IMR-90 (cell line): ENCODE measurements at regions not wholly inside any gene's neighbourhood (a gene's known extent, or its start where the extent isn't known, plus 50 kb on each side); places are given as distances from the start of the nearest gene placed in this dataset.

Experiments used
- ATAC-seq: fragments of 200-7000 bp; cut with Tn5 transposase; 2 replicates; pipeline ENCODE4 v1.9.1; 2020; ENCODE audit warnings: low read depth, mild to moderate bottlenecking, moderate library complexity
- BruUV-seq: library from RNA; stranded (reverse); fragments of 400-500 nt; replicated peaks from 2 replicates; lab custom pipeline; 2021; lab: Mats Ljungman, UMichigan
- CTCF ChIA-PET: fragments of 300-600 bp; formaldehyde crosslinking; extraction: SDS; loops from one replicate; lab custom pipeline; 2021; ENCODE audit warnings: antibody characterized with exemption; lab: Yijun Ruan, JAX
- POLR2A ChIA-PET: fragments of 300-600 bp; sonication (Branson Sonifier 250); formaldehyde crosslinking; loops from one replicate; lab custom pipeline; 2022; ENCODE audit warnings: antibody characterized with exemption; ENCODE audit not compliant: unreplicated experiment; lab: Charles Lee
- DNase-seq: peaks from one replicate; pipeline ENCODE4 v3.0.0; 2013
- H2AFZ ChIP-seq: replicated peaks from 2 replicates; pipeline ENCODE3; 2013; ENCODE audit warnings: low read length, mild to moderate bottlenecking; ENCODE audit not compliant: poor library complexity
- H2AK5ac ChIP-seq: 2 replicates; pipeline ENCODE4 v1.6.1; 2013; ENCODE audit warnings: low read depth, low read length, inconsistent platforms
- H2AK9ac ChIP-seq: replicated peaks from 2 replicates; pipeline ENCODE3; 2013; ENCODE audit warnings: mild to moderate bottlenecking, low read depth, low read length, moderate library complexity; ENCODE audit not compliant: poor library complexity
- H2BK120ac ChIP-seq: 2 replicates; pipeline ENCODE4 v1.6.1; 2013; ENCODE audit warnings: low read depth, low read length, inconsistent platforms
- H2BK15ac ChIP-seq: 3 replicates; pipeline ENCODE4 v1.6.1; 2013; ENCODE audit warnings: low read depth, low read length, inconsistent platforms
- H2BK20ac ChIP-seq: 2 replicates; pipeline ENCODE4 v1.6.1; 2013; ENCODE audit warnings: low read depth, mild to moderate bottlenecking, inconsistent platforms, low read length, moderate library complexity
- H2BK5ac ChIP-seq: 2 replicates; pipeline ENCODE4 v1.6.1; 2013; ENCODE audit warnings: mild to moderate bottlenecking, low read depth, low read length, inconsistent platforms; ENCODE audit not compliant: poor library complexity, severe bottlenecking
- H3K14ac ChIP-seq: replicated peaks from 2 replicates; pipeline ENCODE4 v1.6.1; 2013; ENCODE audit warnings: low read depth, low read length, inconsistent platforms
- H3K18ac ChIP-seq: 2 replicates; pipeline ENCODE4 v1.6.1; 2013; ENCODE audit warnings: low read depth, low read length, control low read depth
- H3K23ac ChIP-seq: 2 replicates; pipeline ENCODE4 v1.6.1; 2013; ENCODE audit warnings: low read depth, low read length, inconsistent platforms
- H3K27ac ChIP-seq: 2 replicates; pipeline ENCODE4 v1.5.1; 2013; ENCODE audit warnings: mild to moderate bottlenecking, control low read depth, low read length; ENCODE audit not compliant: insufficient read depth
- H3K27me3 ChIP-seq: 2 replicates; pipeline ENCODE4 v1.6.1; 2013; ENCODE audit warnings: low read length; ENCODE audit not compliant: control insufficient read depth, insufficient read depth
- H3K36me3 ChIP-seq: 2 replicates; pipeline ENCODE4 v1.6.1; 2013; ENCODE audit warnings: low read length, mixed read lengths; ENCODE audit not compliant: control insufficient read depth, insufficient read depth
- H3K4ac ChIP-seq: 2 replicates; pipeline ENCODE4 v1.6.1; 2013; ENCODE audit warnings: low read depth, low read length, inconsistent platforms
- H3K4me1 ChIP-seq: 2 replicates; pipeline ENCODE4 v1.6.1; 2013; ENCODE audit warnings: low read length, mixed read lengths; ENCODE audit not compliant: control insufficient read depth, insufficient read depth
- H3K4me2 ChIP-seq: 2 replicates; pipeline ENCODE4 v1.6.1; 2013; ENCODE audit warnings: low read depth, mild to moderate bottlenecking, control low read depth, low read length, moderate library complexity
- H3K4me3 ChIP-seq: 2 replicates; pipeline ENCODE4 v1.5.1; 2013; ENCODE audit warnings: low read depth, mild to moderate bottlenecking, control low read depth, low read length, moderate library complexity; ENCODE audit not compliant: insufficient read depth
- H3K56ac ChIP-seq: 2 replicates; pipeline ENCODE4 v1.6.1; 2013; ENCODE audit warnings: low read length, inconsistent platforms; ENCODE audit not compliant: insufficient read depth; ENCODE audit errors: extremely low read depth
- H3K79me1 ChIP-seq, 2 experiments: 2 replicates each; pipeline ENCODE4 v1.6.1; 2013; ENCODE audit warnings: low read length in 2 of 2, inconsistent platforms in 1 of 2, low read depth in 1 of 2
- H3K9ac ChIP-seq: 2 replicates; pipeline ENCODE4 v1.6.1; 2013; ENCODE audit warnings: low read depth, low read length, control low read depth
- H3K9me1 ChIP-seq: 2 replicates; pipeline ENCODE4 v1.6.1; 2013; ENCODE audit warnings: low read length, inconsistent platforms; ENCODE audit not compliant: insufficient read depth
- H3K9me3 ChIP-seq: 2 replicates; pipeline ENCODE4 v1.6.1; 2013; ENCODE audit warnings: low read length; ENCODE audit not compliant: control insufficient read depth, insufficient read depth
- H4K20me1 ChIP-seq: 2 replicates; pipeline ENCODE4 v1.6.1; 2013; ENCODE audit warnings: low read length, inconsistent platforms; ENCODE audit not compliant: insufficient read depth
- H4K5ac ChIP-seq: 2 replicates; pipeline ENCODE4 v1.6.1; 2013; ENCODE audit warnings: mild to moderate bottlenecking, low read depth, low read length, control low read depth
- H4K8ac ChIP-seq, 2 experiments: 2 replicates each; pipeline ENCODE4 v1.6.1; 2013; ENCODE audit warnings: low read depth in 2 of 2, low read length in 2 of 2, control low read depth in 1 of 2, inconsistent platforms in 1 of 2
- H4K91ac ChIP-seq: 2 replicates; pipeline ENCODE4 v1.6.1; 2013; ENCODE audit warnings: low read depth, low read length, inconsistent platforms; ENCODE audit not compliant: insufficient read depth
- BHLHE40 ChIP-seq: fragments of 150-350 bp; IDR thresholded peaks from 2 replicates; pipeline ENCODE4 v1.6.1; 2016; ENCODE audit warnings: mild to moderate bottlenecking, low read depth, low read length
- CEBPB ChIP-seq: IDR thresholded peaks from 2 replicates; pipeline ENCODE4 v1.6.1; 2012; ENCODE audit warnings: low read depth, low read length, improper control_type of control experiment
- ELK1 ChIP-seq: fragments of 150-350 bp; IDR thresholded peaks from 2 replicates; pipeline ENCODE4 v1.6.1; 2016; ENCODE audit warnings: low read depth, mild to moderate bottlenecking, low read length, moderate library complexity, borderline replicate concordance
- FOS ChIP-seq: fragments of 150-350 bp; IDR thresholded peaks from 2 replicates; pipeline ENCODE4 v1.6.1; 2016; ENCODE audit warnings: low read depth, low read length
- MAFK ChIP-seq: IDR thresholded peaks from 2 replicates; pipeline ENCODE4 v1.6.1; 2012; ENCODE audit warnings: low read depth, low read length, improper control_type of control experiment
- MAZ ChIP-seq: IDR thresholded peaks from 2 replicates; pipeline ENCODE4 v1.6.1; 2012; ENCODE audit warnings: low read depth, mild to moderate bottlenecking, low read length, improper control_type of control experiment, moderate library complexity, borderline replicate concordance
- MXI1 ChIP-seq: IDR thresholded peaks from 2 replicates; pipeline ENCODE4 v1.6.1; 2012; ENCODE audit warnings: low read depth, mild to moderate bottlenecking, low read length, moderate library complexity, borderline replicate concordance
- NFE2L2 ChIP-seq: fragments of 150-350 bp; IDR thresholded peaks from 2 replicates; pipeline ENCODE4 v1.6.1; 2016; ENCODE audit warnings: low read depth, mild to moderate bottlenecking, low read length
- RCOR1 ChIP-seq: IDR thresholded peaks from 2 replicates; pipeline ENCODE4 v1.6.1; 2012; ENCODE audit warnings: mild to moderate bottlenecking, low read length, improper control_type of control experiment; ENCODE audit not compliant: insufficient replicate concordance
- RFX5 ChIP-seq: IDR thresholded peaks from 2 replicates; pipeline ENCODE4 v1.8.0; 2012; ENCODE audit warnings: low read depth, mild to moderate bottlenecking, low read length, moderate library complexity
- WGBS, 2 experiments: methylation state at CpG; one replicate each; pipeline versions ENCODE4 v1.1.5 to v1.1.7; 2013; ENCODE audit warnings: missing lambda C conversion rate in 2 of 2; ENCODE audit not compliant: insufficient read length in 1 of 2; ENCODE audit errors: extremely low coverage in 2 of 2; 5-methylcytosine and 5-hydroxymethylcytosine counted together
- dilution Hi-C: fragments of 300-500 bp; cut with HindIII; formaldehyde crosslinking; loops from one replicate; pipeline ENCODE4 v1.14.3; 2018; ENCODE audit warnings: low sequenced_read_pairs; ENCODE audit not compliant: unreplicated experiment
- in situ Hi-C: fragments of 300-500 bp; cut with MboI; formaldehyde crosslinking; loops from 3 replicates; pipeline ENCODE4 v1.14.3; 2019; ENCODE audit warnings: low sequenced_read_pairs, inconsistent platforms, mixed read lengths
- intact Hi-C: fragments of 100-400 bp; cut with micrococcal nuclease; formaldehyde crosslinking; loops from 2 replicates; pipeline ENCODE4 v1.10.0; 2022

- Histone ChIP-seq H3K9ac (no peak overlapping the region), H3K36me3 (no peaks in the 10 kb centered on the region), H2BK5ac (no peak overlapping the region), H4K5ac (no peak overlapping the region), H2BK120ac (no peak overlapping the region), H2BK20ac (no peak overlapping the region), H4K20me1 (no peaks in the 10 kb centered on the region), H2AK9ac (no peak overlapping the region), H3K4ac (no peak overlapping the region), H3K79me1 (no peaks in the 10 kb centered on the region), H2BK15ac (no peak overlapping the region), H3K9me3 (no peaks in the 10 kb centered on the region), H3K14ac (no peak overlapping the region), H3K4me2 (no peak overlapping the region), H2AFZ (no peak overlapping the region), H4K91ac (no peak overlapping the region), H3K4me3 (no peak overlapping the region), H3K9me1 (no peaks in the 10 kb centered on the region), H4K8ac (no peak overlapping the region), H3K23ac (no peak overlapping the region), H3K56ac (no peak overlapping the region), H3K27ac (no peak overlapping the region), H3K27me3 (no peaks in the 10 kb centered on the region), H3K4me1 (no peaks in the 10 kb centered on the region), H2AK5ac (no peak overlapping the region), H3K18ac (no peak overlapping the region)
- BruUV-seq, result no TSS peak
- POLR2A ChIA-PET, result no interaction called here
- no peak for ATAC-seq
- DNase-seq, result no peak
- dilution Hi-C loops, result no loop called here
- WGBS, 2 experiments, result no CpG with 5 or more reads among the region's 3 CpGs
- in situ Hi-C loops, result no loop called here
- intact Hi-C loops, result no loop called here
- TF ChIP-seq BHLHE40 (no peak), FOS (no peak), MXI1 (no peak), NFE2L2 (no peak), ELK1 (no peak), MAFK (no peak), RFX5 (no peak), CEBPB (no peak), RCOR1 (no peak), MAZ (no peak)
- CTCF ChIA-PET, result no interaction called here
These were observed 101.6 kb upstream of the ESRRB start for GRCh38 chr14:76274324-76274723.
